Muscle of leg (tissue), 3 donors: ENCODE measurements at regions not wholly inside any gene's neighbourhood (a gene's known extent, or its start where the extent isn't known, plus 50 kb on each side); places are given as distances from the start of the nearest gene placed in this dataset.

Experiments used
- DNase-seq: peaks from one replicate; pipeline ENCODE4 v3.0.0; 2013
- H3K27ac ChIP-seq: one replicate; pipeline ENCODE4 v1.5.1; 2013; ENCODE audit warnings: mild to moderate bottlenecking, low read length, control low read depth
- H3K27me3 ChIP-seq: one replicate; pipeline ENCODE4 v1.6.1; 2013; ENCODE audit warnings: low read length; ENCODE audit not compliant: control insufficient read depth, insufficient read depth
- H3K36me3 ChIP-seq: one replicate; pipeline ENCODE4 v1.6.1; 2013; ENCODE audit warnings: low read length; ENCODE audit not compliant: control insufficient read depth, insufficient read depth
- H3K4me1 ChIP-seq: one replicate; pipeline ENCODE4 v1.6.1; 2013; ENCODE audit warnings: low read length; ENCODE audit not compliant: control insufficient read depth, insufficient read depth
- H3K4me3 ChIP-seq: one replicate; pipeline ENCODE4 v1.5.1; 2013; ENCODE audit warnings: low read length, control low read depth
- H3K9me3 ChIP-seq: replicated peaks from 2 replicates; pipeline ENCODE4 v1.6.1; 2013; ENCODE audit warnings: low read depth, low read length; ENCODE audit not compliant: control insufficient read depth
- WGBS: methylation state at CpG from one replicate; pipeline ENCODE4 v1.1.5; 2013; ENCODE audit warnings: missing lambda C conversion rate; ENCODE audit not compliant: insufficient coverage; 5-methylcytosine and 5-hydroxymethylcytosine counted together

GRCh38 chr13:24605923-24606372 lies 74.3 kb upstream of the ATP12A start:
- Histone ChIP-seq H3K4me1 (no peaks in the 10 kb centered on the region), H3K27me3 (no peaks in the 10 kb centered on the region), H3K27ac (no peak overlapping the region), H3K36me3 (no peaks in the 10 kb centered on the region), H3K9me3 (peaks cover 2% of the 10 kb centered on the region), H3K4me3 (no peak overlapping the region)
- DNase-seq = no peak
- WGBS = 91% methylated on average over 6 of the region's 6 CpGs

GRCh38 chr13:24606486-24607170 lies 73.6 kb upstream of the ATP12A start:
- Histone ChIP-seq H3K4me1 (no peaks in the 10 kb centered on the region), H3K27ac (no peak overlapping the region), H3K27me3 (no peaks in the 10 kb centered on the region), H3K4me3 (no peak overlapping the region), H3K36me3 (no peaks in the 10 kb centered on the region), H3K9me3 (peaks cover 2% of the 10 kb centered on the region)
- WGBS = 85% methylated on average over 6 of the region's 6 CpGs
- DNase-seq = no peak

DNA sequence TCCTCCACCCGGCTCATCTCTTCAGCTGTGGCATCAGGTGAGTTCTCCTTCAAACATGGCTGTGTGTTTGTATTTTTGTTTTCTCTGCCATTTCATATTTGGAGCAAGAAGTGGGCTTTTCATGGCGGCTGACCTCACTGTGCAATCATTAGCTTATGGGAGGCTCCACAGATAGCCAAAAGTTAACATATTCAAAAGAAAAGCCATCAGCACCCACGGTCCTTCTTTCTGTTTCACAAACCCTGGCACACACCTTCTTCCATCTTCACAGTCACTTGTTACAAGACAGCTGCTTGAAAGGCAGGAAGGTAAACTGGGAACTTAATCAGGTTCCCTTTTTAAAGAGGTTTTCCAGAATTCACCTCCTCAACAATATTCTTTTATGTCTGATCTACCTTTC lies 69.3 kb upstream of the ATP12A start:
- H3K4me3 ChIP-seq = no peak overlapping the region
- no peaks in the 10 kb centered on the region for H3K36me3 ChIP-seq
- H3K9me3 ChIP-seq = no peaks in the 10 kb centered on the region
- peaks cover 3% of the 10 kb centered on the region for H3K4me1 ChIP-seq
- no peaks in the 10 kb centered on the region for H3K27me3 ChIP-seq
- no peak overlapping the region for H3K27ac ChIP-seq
- 80% methylated on average over 1 of the region's 3 CpGs for WGBS
- DNase-seq = no peak

- no peak for DNase-seq
- Histone ChIP-seq H3K36me3 (no peaks in the 10 kb centered on the region), H3K27ac (no peak overlapping the region), H3K9me3 (no peaks in the 10 kb centered on the region), H3K27me3 (no peaks in the 10 kb centered on the region), H3K4me1 (peaks cover 9% of the 10 kb centered on the region), H3K4me3 (no peak overlapping the region)
- WGBS = 92% methylated on average over 9 of the region's 9 CpGs
These were observed 67.5 kb upstream of the ATP12A start for GRCh38 chr13:24612726-24613125.

- H3K27ac ChIP-seq = no peak overlapping the region
- no peak overlapping the region for H3K4me3 ChIP-seq
- WGBS = 80% methylated on average over 1 of the region's 3 CpGs
- no peak for DNase-seq
- peaks cover 9% of the 10 kb centered on the region for H3K4me1 ChIP-seq
- no peaks in the 10 kb centered on the region for H3K36me3 ChIP-seq
- no peaks in the 10 kb centered on the region for H3K9me3 ChIP-seq
- no peaks in the 10 kb centered on the region for H3K27me3 ChIP-seq
These were observed 67.1 kb upstream of the ATP12A start for GRCh38 chr13:24613128-24613527.

DNA sequence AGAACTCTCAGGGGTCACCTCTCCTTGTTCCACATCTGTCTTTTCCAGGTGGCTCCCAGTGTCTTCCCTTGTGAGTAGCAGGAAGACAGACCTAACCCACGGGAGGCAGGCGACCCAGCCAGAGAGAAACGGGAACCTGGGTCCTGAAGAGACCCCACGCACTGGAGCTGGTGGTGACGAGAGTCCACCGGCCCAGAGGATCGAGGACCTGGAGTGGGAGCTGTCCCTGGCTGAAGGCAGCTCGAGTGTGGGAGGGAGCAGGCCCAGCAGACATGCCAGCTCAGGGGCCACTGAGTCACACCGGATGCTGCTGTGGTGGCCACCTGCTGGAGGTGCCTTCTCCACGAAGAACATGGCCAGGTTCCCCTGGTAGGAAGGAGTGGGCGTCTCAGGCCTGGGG lies 66.5 kb upstream of the ATP12A start:
- no peaks in the 10 kb centered on the region for H3K9me3 ChIP-seq
- no peak overlapping the region for H3K27ac ChIP-seq
- no peak overlapping the region for H3K4me3 ChIP-seq
- H3K36me3 ChIP-seq = no peaks in the 10 kb centered on the region
- DNase-seq = no peak
- H3K4me1 ChIP-seq = peaks cover 14% of the 10 kb centered on the region
- 82% methylated on average over 11 of the region's 11 CpGs for WGBS
- no peaks in the 10 kb centered on the region for H3K27me3 ChIP-seq

DNA sequence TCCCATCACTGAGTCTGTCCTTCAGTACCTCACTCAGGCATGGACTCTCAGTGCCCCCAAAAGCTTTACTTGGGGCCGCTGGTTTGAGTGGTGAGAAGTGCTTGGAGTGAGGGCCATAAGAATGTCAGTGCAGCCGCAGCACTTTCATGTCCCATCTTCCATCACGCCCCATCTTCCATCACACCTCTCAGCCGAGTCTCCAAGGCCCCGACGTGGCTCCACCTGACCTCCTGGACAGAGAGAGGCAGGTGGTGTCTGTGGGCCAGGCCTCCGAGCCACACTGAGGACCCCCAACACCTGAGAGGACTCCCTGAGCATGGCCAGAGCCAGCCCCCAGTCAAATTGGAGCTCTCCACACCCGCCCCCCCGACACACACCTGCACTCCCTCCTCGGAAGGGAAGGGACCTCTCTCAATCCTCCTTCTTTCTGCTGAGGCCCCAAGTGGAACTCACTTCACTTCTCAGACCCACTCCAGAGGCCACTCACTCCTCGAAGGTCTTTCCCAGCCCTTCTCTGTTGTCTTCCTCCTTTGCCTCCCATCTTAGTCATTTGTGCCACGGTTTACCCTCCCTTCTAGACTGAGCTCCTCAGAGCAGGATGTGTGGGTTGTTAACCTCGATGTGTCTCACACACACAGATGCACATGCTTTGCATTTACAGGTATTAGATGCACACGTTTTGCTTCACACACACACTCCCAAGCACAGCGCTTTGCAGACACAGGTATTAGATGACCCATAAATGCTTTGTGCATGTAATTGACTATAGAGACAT lies 65.7 kb upstream of the ATP12A start:
- Histone ChIP-seq H3K36me3 (no peaks in the 10 kb centered on the region), H3K27me3 (no peaks in the 10 kb centered on the region), H3K4me1 (peaks cover 14% of the 10 kb centered on the region), H3K4me3 (no peak overlapping the region), H3K9me3 (no peaks in the 10 kb centered on the region), H3K27ac (no peak overlapping the region)
- DNase-seq = no peak
- 89% methylated on average over 9 of the region's 15 CpGs for WGBS

- H3K4me3 ChIP-seq = no peak overlapping the region
- no peak overlapping the region for H3K27ac ChIP-seq
- H3K9me3 ChIP-seq = no peaks in the 10 kb centered on the region
- no peak for DNase-seq
- WGBS = 88% methylated on average over 9 of the region's 9 CpGs
- H3K4me1 ChIP-seq = peaks cover 14% of the 10 kb centered on the region
- H3K27me3 ChIP-seq = no peaks in the 10 kb centered on the region
- H3K36me3 ChIP-seq = no peaks in the 10 kb centered on the region
These were observed 65.1 kb upstream of the ATP12A start for GRCh38 chr13:24615114-24615513.

DNA sequence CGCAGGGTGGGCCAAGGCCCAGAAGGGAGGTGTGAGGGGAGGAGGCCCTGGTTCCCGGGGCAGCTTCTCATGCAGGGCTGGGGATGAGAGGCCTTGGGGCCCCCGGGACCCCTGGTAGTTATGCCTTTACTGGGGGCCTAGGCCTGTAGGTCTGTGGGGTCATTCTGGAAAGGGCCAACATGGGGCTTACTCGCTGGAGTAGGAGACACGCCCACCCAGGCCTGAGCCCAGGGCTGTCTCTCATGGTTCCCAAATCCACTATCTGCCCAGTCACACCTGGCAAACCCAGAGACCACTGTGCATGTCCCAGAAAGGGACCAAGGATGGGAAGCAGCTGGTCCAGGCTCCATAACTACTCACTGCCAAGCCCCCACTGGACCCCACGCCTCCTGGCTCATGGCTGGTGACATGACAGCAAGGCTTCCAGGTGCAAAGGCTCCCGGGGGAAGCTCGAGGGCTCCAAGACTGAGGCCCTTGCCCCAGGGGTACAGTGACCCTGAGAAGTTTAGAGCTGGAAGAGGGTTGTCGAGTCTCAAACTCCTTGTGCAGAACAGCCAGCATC lies 64.2 kb upstream of the ATP12A start:
- WGBS = 74% methylated on average over 8 of the region's 9 CpGs
- Histone ChIP-seq H3K27me3 (no peaks in the 10 kb centered on the region), H3K4me1 (peaks cover 14% of the 10 kb centered on the region), H3K36me3 (no peaks in the 10 kb centered on the region), H3K9me3 (no peaks in the 10 kb centered on the region), H3K4me3 (no peak overlapping the region), H3K27ac (no peak overlapping the region)
- no peak for DNase-seq

DNA sequence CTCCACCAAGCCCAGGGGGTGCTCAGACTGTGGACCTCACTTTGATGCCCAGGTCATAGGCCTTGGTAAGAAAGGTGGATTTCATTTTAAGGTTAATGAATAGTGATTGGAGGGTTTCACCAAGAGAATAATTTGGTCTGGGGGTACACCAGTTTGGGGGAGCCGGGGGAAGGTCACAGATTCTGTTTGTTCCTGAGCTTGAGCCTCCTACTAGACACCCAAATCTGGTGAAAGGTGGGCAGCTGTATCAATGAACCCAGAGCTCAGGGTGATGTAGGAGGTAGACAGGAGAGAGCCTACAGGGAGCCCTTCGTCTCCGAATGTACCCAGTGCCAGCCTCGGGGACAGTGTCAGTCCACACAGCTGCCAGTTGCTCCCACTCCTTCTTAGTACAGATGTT lies 63.7 kb upstream of the ATP12A start:
- Histone ChIP-seq H3K27me3 (no peaks in the 10 kb centered on the region), H3K27ac (no peak overlapping the region), H3K36me3 (no peaks in the 10 kb centered on the region), H3K4me3 (no peak overlapping the region), H3K9me3 (no peaks in the 10 kb centered on the region), H3K4me1 (peaks cover 14% of the 10 kb centered on the region)
- no CpG with 5 or more reads among the region's 4 CpGs for WGBS
- DNase-seq = no peak
